Activated CD8-positive, alpha-beta memory T cell treated with anti-CD3 and anti-CD28 coated beads for 1 hour (primary cell): ENCODE measurements at regions not wholly inside any gene's neighbourhood (a gene's known extent, or its start where the extent isn't known, plus 50 kb on each side); places are given as distances from the start of the nearest gene placed in this dataset.
"Not testable (repeated sequence)": the region's sequence is repeated elsewhere in the genome, so short reads cannot be mapped to it uniquely, and the experiment has no call there.

ENCODE experiments used
- DNase-seq, 2 donors: peaks; one replicate each; pipeline ENCODE4 v3.0.0-alpha.2; 2020; ENCODE audit warnings: low read depth in 1 of 2; ENCODE audit errors: extremely low read depth in 1 of 2

DNA sequence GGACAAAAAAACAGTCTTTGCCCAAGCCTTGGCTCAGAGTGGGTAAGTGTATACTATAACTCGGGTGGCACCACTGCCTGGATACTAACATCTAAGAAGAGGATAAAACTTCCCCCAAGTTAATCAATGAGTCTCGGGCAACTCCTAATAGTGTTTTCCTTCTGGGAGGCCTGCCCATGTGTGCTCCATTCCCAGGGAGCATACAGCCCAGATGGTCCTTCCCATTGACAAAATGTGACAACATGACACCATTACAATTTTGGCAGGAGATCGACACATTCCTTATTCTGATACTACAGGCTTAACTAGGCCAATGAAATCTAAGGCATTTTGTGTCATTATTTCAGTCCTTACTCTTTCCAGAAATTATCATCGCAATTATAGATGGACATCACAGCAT is 52.7 kb upstream of the CRIM1 start:
- no peak for DNase-seq

- DNase-seq, result no peak
Observed at GRCh38 chr2:36301843-36302242, 53.7 kb upstream of the CRIM1 start.

DNA sequence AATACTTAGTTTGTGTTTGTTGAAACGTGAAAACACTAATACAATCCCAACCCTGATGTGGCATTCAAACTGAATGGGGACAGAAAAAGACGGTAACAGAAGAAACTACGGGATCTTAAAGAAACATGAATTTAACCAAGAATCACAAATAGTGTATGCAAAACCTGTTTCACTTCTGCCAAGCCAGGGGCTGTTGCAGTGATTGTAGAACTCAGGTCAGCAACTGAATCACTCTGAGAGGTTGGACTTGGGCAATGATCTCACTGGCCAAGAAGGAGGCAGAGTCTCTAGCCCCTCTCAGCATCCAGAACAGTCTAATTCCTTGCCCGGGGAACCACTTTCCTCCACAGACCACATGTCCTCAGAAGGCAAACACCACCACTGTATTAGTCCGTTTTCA is 54.9 kb upstream of the CRIM1 start:
- DNase-seq, result no peak

GRCh38 chr2:36296798-36297197 is 58.8 kb upstream of the CRIM1 start:
- DNase-seq, result no peak

DNA sequence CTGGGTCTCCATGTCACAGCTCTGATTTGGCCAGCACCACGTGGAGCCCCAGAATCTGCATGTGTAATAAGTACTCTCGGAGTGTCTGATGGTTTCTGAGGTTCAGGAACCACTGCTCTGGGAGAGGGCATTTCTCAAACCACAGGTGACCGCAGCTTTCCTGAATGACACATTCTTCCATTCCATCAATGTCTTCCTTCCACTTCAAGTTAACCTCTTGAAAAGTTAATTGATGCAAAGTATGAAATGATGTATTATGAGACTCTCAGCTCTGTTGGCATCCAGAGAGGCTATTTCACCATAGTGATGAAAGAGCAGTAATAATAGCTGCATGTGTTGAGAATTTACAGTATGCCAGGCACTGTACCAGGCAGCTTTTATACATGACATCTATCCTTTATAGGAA is 61.3 kb upstream of the CRIM1 start:
- no peak for DNase-seq

GRCh38 chr2:36290306-36290856 is 65.2 kb upstream of the CRIM1 start:
- DNase-seq, result no peak

DNA sequence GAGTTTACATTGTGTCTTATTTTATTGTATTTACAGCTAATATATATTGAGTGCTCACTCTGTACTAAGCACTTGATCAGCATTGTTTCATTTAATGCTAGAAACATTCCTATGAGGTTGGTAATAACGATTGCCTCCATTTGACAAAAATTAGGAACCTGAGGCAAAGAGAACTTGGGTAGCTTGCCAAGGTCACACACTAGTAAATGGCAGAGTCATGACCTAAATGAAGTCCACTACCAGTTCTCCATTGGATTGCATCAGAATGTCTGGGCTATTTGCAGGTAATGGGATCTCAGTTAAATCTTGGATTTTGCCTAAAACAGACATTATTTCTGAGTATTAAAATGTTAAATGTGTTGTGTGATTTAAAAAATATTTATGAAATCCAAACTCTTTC is 65.8 kb upstream of the CRIM1 start:
- DNase-seq, result no peak

DNA sequence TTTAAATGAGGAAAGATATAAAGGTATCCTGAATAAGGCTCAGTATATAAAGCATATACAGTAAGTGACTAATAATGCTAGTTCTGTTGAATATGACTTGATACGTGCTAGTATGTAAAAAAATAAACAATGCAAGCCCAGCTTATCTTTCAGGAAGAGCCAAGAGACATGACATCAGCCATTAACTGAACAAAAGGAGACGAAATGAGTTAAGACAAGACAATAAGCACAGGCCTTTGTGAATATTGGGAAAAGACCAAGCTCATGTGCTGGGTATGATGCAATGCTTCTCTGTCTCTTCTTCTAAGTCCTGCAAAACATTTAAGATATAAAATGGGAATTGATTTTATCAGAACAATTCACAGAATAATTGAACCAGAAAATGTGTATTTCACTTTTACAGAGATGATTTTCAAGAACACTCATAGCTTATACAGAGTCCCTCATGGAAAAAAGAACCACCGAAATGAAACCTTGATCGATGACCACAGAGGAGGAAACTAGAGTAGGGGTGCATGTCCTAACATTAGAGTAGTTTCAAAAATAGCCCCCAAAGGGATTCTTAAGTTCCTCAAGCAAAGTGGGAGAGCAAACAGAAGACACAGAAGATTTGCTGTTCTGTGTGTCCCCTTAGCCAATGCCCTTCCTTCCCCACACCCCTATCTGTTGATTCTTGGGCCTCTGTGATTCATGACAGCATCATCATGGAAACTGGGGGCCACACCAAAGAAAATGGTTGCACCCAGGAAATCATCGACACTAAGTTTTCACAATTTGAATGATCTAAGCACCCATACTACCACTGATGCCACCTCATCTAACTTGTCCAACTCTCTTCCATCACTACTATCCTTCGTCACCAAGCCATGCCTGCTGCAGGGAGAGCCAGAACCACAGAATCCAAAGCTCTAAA is 68.0 kb upstream of the CRIM1 start:
- DNase-seq, result no peak

GRCh38 chr2:36279506-36279905 is 76.1 kb upstream of the CRIM1 start:
- not testable (repeated sequence) for DNase-seq

- DNase-seq, result no peak
Observed at GRCh38 chr2:36277881-36278523, 77.6 kb upstream of the CRIM1 start.

- DNase-seq, result no peak
Observed at GRCh38 chr2:36277146-36277808, 78.3 kb upstream of the CRIM1 start.

DNA sequence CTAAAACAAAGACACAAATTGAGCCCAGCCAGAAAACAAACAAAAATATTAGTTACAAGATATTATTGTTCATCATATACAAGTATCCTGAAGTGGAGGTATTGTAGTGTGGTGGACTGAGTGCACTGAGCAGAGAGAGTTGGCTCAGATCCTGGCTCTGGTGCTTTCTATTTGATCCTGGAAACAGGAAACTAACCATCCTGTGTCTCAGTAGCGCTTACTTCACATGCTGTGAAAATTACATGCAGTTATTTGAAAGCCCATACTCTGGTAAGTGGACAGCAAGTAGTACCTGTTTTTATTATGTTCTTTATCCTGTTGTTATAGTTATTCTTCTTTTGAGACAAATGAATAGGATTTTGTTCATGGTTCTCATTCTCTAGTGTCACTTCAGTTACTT is 84.3 kb upstream of the CRIM1 start:
- no peak for DNase-seq

- DNase-seq, result no peak
Observed at GRCh38 chr2:36270758-36271157, 84.8 kb upstream of the CRIM1 start.

GRCh38 chr2:36267194-36267593 is 88.4 kb upstream of the CRIM1 start:
- no peak for DNase-seq

GRCh38 chr2:36266536-36267121 is 88.9 kb upstream of the CRIM1 start:
- no peak for DNase-seq

DNA sequence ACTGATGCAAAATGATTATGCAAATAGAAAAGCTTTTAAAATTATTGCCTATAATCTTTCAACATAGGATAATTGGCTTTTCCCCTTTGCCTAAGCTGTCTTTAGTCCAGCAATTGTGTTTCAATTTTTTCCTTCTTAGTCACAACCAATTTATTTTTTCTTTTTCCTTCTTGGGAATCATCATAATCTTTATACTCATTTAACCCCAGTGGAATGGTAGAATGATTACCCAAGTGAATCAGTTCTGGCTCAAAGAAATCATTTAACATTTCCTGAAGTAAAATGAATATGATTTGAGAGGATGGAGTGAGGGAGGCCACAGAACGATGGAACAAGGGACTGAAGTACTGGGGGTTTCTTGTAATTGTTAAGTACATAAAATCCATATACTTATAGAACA is 93.0 kb upstream of the CRIM1 start:
- no peak for DNase-seq

- no peak for DNase-seq
Observed at GRCh38 chr2:36255863-36256262, 99.7 kb upstream of the CRIM1 start.

GRCh38 chr2:36253086-36253485 is 102.5 kb upstream of the CRIM1 start:
- DNase-seq, result no peak

- no peak for DNase-seq
Observed at GRCh38 chr2:36246320-36246990, 109.1 kb upstream of the CRIM1 start.

DNA sequence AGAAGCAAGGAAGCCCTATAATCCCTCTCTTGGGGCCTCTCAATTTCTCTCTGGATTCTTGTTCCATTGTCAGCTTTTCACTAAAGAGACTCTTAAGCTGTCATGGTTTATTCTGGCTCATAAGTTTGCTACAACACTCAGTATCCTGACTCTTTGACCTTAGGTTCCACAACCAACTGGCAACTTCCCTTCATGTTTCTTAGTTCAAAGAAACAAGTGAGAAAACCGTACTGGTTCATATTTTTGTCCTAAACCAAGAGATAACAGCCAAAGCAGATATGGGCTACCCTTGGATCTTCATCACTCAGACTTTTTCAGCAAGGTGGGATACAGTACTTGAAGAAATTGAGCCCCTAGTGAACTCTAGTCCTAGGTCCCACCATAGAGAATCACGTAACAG is 109.9 kb upstream of the CRIM1 start:
- DNase-seq, result no peak

GRCh38 chr2:36238106-36238505 is 117.5 kb upstream of the CRIM1 start:
- no peak for DNase-seq
